ENCODE measurements at regions not wholly inside any gene's neighbourhood (a gene's known extent, or its start where the extent isn't known, plus 50 kb on each side); places are given as distances from the start of the nearest gene placed in this dataset.

GRCh38 chr6:140956571-140957369 is 1176.0 kb upstream of the GJE1 start:
- in situ Hi-C loops (cut with MboI): no loop called here
- H3K4me3 ChIP-seq: no peak overlapping the region
- H4K20me1 ChIP-seq (replicated peaks; ENCODE audit: control insufficient read depth, insufficient read depth, low read length): no peaks in the 10 kb centered on the region
- no peaks in the 10 kb centered on the region for H3K9me3 ChIP-seq (replicated peaks; ENCODE audit: control insufficient read depth, insufficient read depth, low read depth, low read length)
- no peaks in the 10 kb centered on the region for H3K36me3 ChIP-seq (ENCODE audit: control insufficient read depth, insufficient read depth, low read length)
- ATAC-seq: no peak
- no peak for DNase-seq (ENCODE audit: extremely low read depth in 1 of 4, low spot score in 3 of 4)
- H3K4me1 ChIP-seq (replicated peaks in 1 of 2; ENCODE audit: control insufficient read depth in 2 of 2, insufficient read depth in 2 of 2, low read length in 2 of 2): no peaks in the 10 kb centered on the region
- ChIA-PET CTCF (ENCODE audit: low intra/inter-chr PET ratio) (no interaction called here), POLR2A (no interaction called here)
- intact Hi-C loops (cut with micrococcal nuclease): no loop called here
- no peaks in the 10 kb centered on the region for H3K27me3 ChIP-seq (ENCODE audit: control insufficient read depth in 2 of 2, insufficient read depth in 2 of 2, low read length in 2 of 2)
- H2AFZ ChIP-seq (ENCODE audit: low read depth, low read length): no peak overlapping the region
- no peak overlapping the region for H3K4me2 ChIP-seq (ENCODE audit: insufficient read depth, low read length)
- no peaks in the 10 kb centered on the region for H3K79me2 ChIP-seq (ENCODE audit: control insufficient read depth, insufficient read depth, low read length)
- FAIRE-seq: no peak
- H3K9ac ChIP-seq (ENCODE audit: insufficient read depth in 1 of 2, low read depth in 2 of 2, low read length in 2 of 2): no peak overlapping the region
- no peak overlapping the region for H3K27ac ChIP-seq (ENCODE audit: extremely low read depth, low read depth, low read length)
- 0% methylated on average over 4 of the region's 4 CpGs for WGBS (ENCODE audit: insufficient coverage, low coverage, missing lambda C conversion rate)
- BruUV-seq (replicated peaks): no TSS peak
- H3K9me1 ChIP-seq (ENCODE audit: control insufficient read depth, insufficient read depth, low read length): no peaks in the 10 kb centered on the region
- TF ChIP-seq RBM25 (IDR thresholded peaks at IDR 0.05; ENCODE audit: low read depth, low read length, severe bottlenecking): no peak
- TF ChIP-seq PPARD (CRISPR knock-in tag; IDR thresholded peaks at IDR 0.05): no peak
- no peak for TF ChIP-seq POLR3A (IDR thresholded peaks at IDR 0.05; ENCODE audit: borderline replicate concordance, extremely low read depth, insufficient read depth, insufficient read length)
- no peak for TF ChIP-seq FOXP4 (CRISPR knock-in tag; IDR thresholded peaks at IDR 0.05; ENCODE audit: borderline replicate concordance)
- TF ChIP-seq SMARCB1 (IDR thresholded peaks at IDR 0.05; ENCODE audit: insufficient read length, low read depth): no peak
- no peak for TF ChIP-seq UBTF (IDR thresholded peaks at IDR 0.05; ENCODE audit: borderline replicate concordance in 1 of 2, low read depth in 2 of 2, low read length in 2 of 2)
- TF ChIP-seq MITF (IDR thresholded peaks at IDR 0.05): no peak
- no peak for TF ChIP-seq MAFF (IDR thresholded peaks at IDR 0.05; ENCODE audit: low read length)
- no peak for TF ChIP-seq ZNF57 (CRISPR knock-in tag; IDR thresholded peaks at IDR 0.05)
- TF ChIP-seq RBBP5 (IDR thresholded peaks at IDR 0.05; ENCODE audit: borderline replicate concordance, insufficient read depth, low read length, poor library complexity, severe bottlenecking): no peak
- no peak for TF ChIP-seq MCM2 (IDR thresholded peaks at IDR 0.05; ENCODE audit: low read depth)
- TF ChIP-seq TCF7 (IDR thresholded peaks at IDR 0.05; ENCODE audit: borderline replicate concordance): no peak
- no peak for TF ChIP-seq GATAD2A (IDR thresholded peaks at IDR 0.05)

Measured in K562 (cell line).